ENCODE measurements at regions not wholly inside any gene's neighbourhood (a gene's known extent, or its start where the extent isn't known, plus 50 kb on each side); places are given as distances from the start of the nearest gene placed in this dataset.

- ATAC-seq (no peak), DNase-seq (ENCODE audit: low spot score in 2 of 2) (no peak)
- Mint-ChIP-seq H3K36me3 (no peaks in the 10 kb centered on the region), H3K27ac (no peak overlapping the region), H3K9me3 (peaks cover 10 to 18% of the 10 kb centered on the region in 2 donors)
These were observed 657.3 kb upstream of the PIK3C3 start for GRCh38 chr18:41297740-41298139.

- DNase-seq (ENCODE audit: low spot score in 2 of 2) (no peak), ATAC-seq (no peak)
- Mint-ChIP-seq H3K27ac (no peak overlapping the region), H3K36me3 (no peaks in the 10 kb centered on the region), H3K9me3 (peaks cover 14% of the 10 kb centered on the region in 2 donors)
These were observed 685.7 kb upstream of the PIK3C3 start for GRCh38 chr18:41269294-41269693.

GRCh38 chr18:41268271-41268670, 686.8 kb upstream of the PIK3C3 start:
- Mint-ChIP-seq H3K36me3 (no peaks in the 10 kb centered on the region), H3K27ac (no peak overlapping the region), H3K9me3 (peaks cover 11 to 12% of the 10 kb centered on the region in 2 donors)
- DNase-seq (ENCODE audit: low spot score in 2 of 2) (no peak), ATAC-seq (no peak)

- H3K36me3 Mint-ChIP-seq = no peaks in the 10 kb centered on the region
- DNase-seq (ENCODE audit: low spot score in 2 of 2) = no peak
- no peak for ATAC-seq
- no peak overlapping the region for H3K27ac Mint-ChIP-seq
- H3K9me3 Mint-ChIP-seq = peaks cover 21 to 22% of the 10 kb centered on the region in 2 donors
These were observed 688.4 kb upstream of the PIK3C3 start for GRCh38 chr18:41266616-41267015.

- Mint-ChIP-seq H3K9me3 (peaks cover 21 to 23% of the 10 kb centered on the region in 2 donors), H3K27ac (no peak overlapping the region), H3K36me3 (no peaks in the 10 kb centered on the region)
- no peak for DNase-seq (ENCODE audit: low spot score in 2 of 2)
- ATAC-seq = no peak
These were observed 688.8 kb upstream of the PIK3C3 start for GRCh38 chr18:41266204-41266603.

- no peak for DNase-seq (ENCODE audit: low spot score in 2 of 2)
- ATAC-seq = no peak
- Mint-ChIP-seq H3K27ac (no peak overlapping the region), H3K9me3 (peaks cover 18 to 19% of the 10 kb centered on the region in 2 donors), H3K36me3 (no peaks in the 10 kb centered on the region)
These were observed 690.0 kb upstream of the PIK3C3 start for GRCh38 chr18:41265047-41265446.

GRCh38 chr18:41263956-41264355, 691.1 kb upstream of the PIK3C3 start:
- no peak for ATAC-seq
- Mint-ChIP-seq H3K27ac (no peak overlapping the region), H3K9me3 (peaks cover 21 to 29% of the 10 kb centered on the region in 2 donors), H3K36me3 (no peaks in the 10 kb centered on the region)
- DNase-seq (ENCODE audit: low spot score in 2 of 2) = no peak

GRCh38 chr18:41262688-41263087, 692.3 kb upstream of the PIK3C3 start:
- DNase-seq (ENCODE audit: low spot score in 2 of 2) = no peak

GRCh38 chr18:41244591-41245037, 710.4 kb upstream of the PIK3C3 start:
- no peak overlapping the region for H3K27ac Mint-ChIP-seq
- no peaks in the 10 kb centered on the region for H3K36me3 Mint-ChIP-seq
- H3K9me3 Mint-ChIP-seq = peaks cover 14 to 17% of the 10 kb centered on the region in 2 donors
- DNase-seq (ENCODE audit: low spot score in 2 of 2) = no peak
- ATAC-seq = no peak

More at GRCh38 chr18:41262688-41263087, 692.3 kb upstream of the PIK3C3 start:
- Mint-ChIP-seq H3K9me3 (peaks cover 21 to 27% of the 10 kb centered on the region in 2 donors), H3K27ac (no peak overlapping the region), H3K36me3 (no peaks in the 10 kb centered on the region)
- no peak for ATAC-seq

- DNase-seq (ENCODE audit: low spot score in 2 of 2) = no peak
- no peak for ATAC-seq
- no peak overlapping the region for H3K27ac Mint-ChIP-seq
- H3K9me3 Mint-ChIP-seq = peaks cover 13 to 14% of the 10 kb centered on the region in 2 donors
- H3K36me3 Mint-ChIP-seq = no peaks in the 10 kb centered on the region
These were observed 717.7 kb upstream of the PIK3C3 start for GRCh38 chr18:41237317-41237716.

GRCh38 chr18:41231681-41232080, 723.4 kb upstream of the PIK3C3 start:
- no peaks in the 10 kb centered on the region for H3K36me3 Mint-ChIP-seq
- no peak overlapping the region for H3K27ac Mint-ChIP-seq
- peaks cover 6 to 7% of the 10 kb centered on the region in 2 donors for H3K9me3 Mint-ChIP-seq
- DNase-seq (ENCODE audit: low spot score in 2 of 2) (no peak), ATAC-seq (no peak)

GRCh38 chr18:41227993-41228392, 727.0 kb upstream of the PIK3C3 start:
- no peak overlapping the region for H3K27ac Mint-ChIP-seq
- peaks cover 15 to 24% of the 10 kb centered on the region in 2 donors for H3K9me3 Mint-ChIP-seq
- ATAC-seq (no peak), DNase-seq (ENCODE audit: low spot score in 2 of 2) (no peak)
- peaks cover 0 to 5% of the 10 kb centered on the region in 2 donors for H3K36me3 Mint-ChIP-seq

- peaks cover 3 to 5% of the 10 kb centered on the region in 2 donors for H3K36me3 Mint-ChIP-seq
- no peak overlapping the region for H3K27ac Mint-ChIP-seq
- no peak for ATAC-seq
- DNase-seq (ENCODE audit: low spot score in 2 of 2) = no peak
- peaks cover 24 to 34% of the 10 kb centered on the region in 2 donors for H3K9me3 Mint-ChIP-seq
These were observed 728.1 kb upstream of the PIK3C3 start for GRCh38 chr18:41226911-41227310.

GRCh38 chr18:41226186-41226585, 728.8 kb upstream of the PIK3C3 start:
- no peak overlapping the region for H3K27ac Mint-ChIP-seq
- DNase-seq (ENCODE audit: low spot score in 2 of 2) (no peak), ATAC-seq (no peak)
- H3K9me3 Mint-ChIP-seq = peaks cover 24 to 35% of the 10 kb centered on the region in 2 donors
- peaks cover 4 to 5% of the 10 kb centered on the region in 2 donors for H3K36me3 Mint-ChIP-seq

GRCh38 chr18:41216341-41217003, 738.6 kb upstream of the PIK3C3 start:
- ATAC-seq (no peak), DNase-seq (ENCODE audit: low spot score in 2 of 2) (no peak)
- H3K36me3 Mint-ChIP-seq = no peaks in the 10 kb centered on the region

GRCh38 chr18:41207706-41208105, 747.3 kb upstream of the PIK3C3 start:
- ATAC-seq = no peak
- Mint-ChIP-seq H3K9me3 (peaks cover 8 to 9% of the 10 kb centered on the region in 2 donors), H3K27ac (no peak overlapping the region), H3K36me3 (no peaks in the 10 kb centered on the region)
- no peak for DNase-seq (ENCODE audit: low spot score in 2 of 2)

More at GRCh38 chr18:41216341-41217003, 738.6 kb upstream of the PIK3C3 start:
- Mint-ChIP-seq H3K9me3 (peaks cover 15 to 23% of the 10 kb centered on the region in 2 donors), H3K27ac (no peak overlapping the region)

- no peak overlapping the region for H3K27ac Mint-ChIP-seq
- ATAC-seq (no peak), DNase-seq (ENCODE audit: low spot score in 2 of 2) (no peak)
- peaks cover 4 to 7% of the 10 kb centered on the region in 2 donors for H3K9me3 Mint-ChIP-seq
- no peaks in the 10 kb centered on the region for H3K36me3 Mint-ChIP-seq
These were observed 748.6 kb upstream of the PIK3C3 start for GRCh38 chr18:41206341-41206830.

GRCh38 chr18:41199212-41199611, 755.8 kb upstream of the PIK3C3 start:
- Mint-ChIP-seq H3K9me3 (peaks cover 8 to 19% of the 10 kb centered on the region in 2 donors), H3K27ac (no peak overlapping the region), H3K36me3 (no peaks in the 10 kb centered on the region)
- ATAC-seq (no peak), DNase-seq (ENCODE audit: low spot score in 2 of 2) (no peak)

Measured in activated naive CD4-positive, alpha-beta T cell treated with anti-CD3 and anti-CD28 coated beads, Interleukin-2, amount 50 U/mL, for 72 hours (primary cell).